ENCODE measurements at regions not wholly inside any gene's neighbourhood (a gene's known extent, or its start where the extent isn't known, plus 50 kb on each side); places are given as distances from the start of the nearest gene placed in this dataset.

DNA sequence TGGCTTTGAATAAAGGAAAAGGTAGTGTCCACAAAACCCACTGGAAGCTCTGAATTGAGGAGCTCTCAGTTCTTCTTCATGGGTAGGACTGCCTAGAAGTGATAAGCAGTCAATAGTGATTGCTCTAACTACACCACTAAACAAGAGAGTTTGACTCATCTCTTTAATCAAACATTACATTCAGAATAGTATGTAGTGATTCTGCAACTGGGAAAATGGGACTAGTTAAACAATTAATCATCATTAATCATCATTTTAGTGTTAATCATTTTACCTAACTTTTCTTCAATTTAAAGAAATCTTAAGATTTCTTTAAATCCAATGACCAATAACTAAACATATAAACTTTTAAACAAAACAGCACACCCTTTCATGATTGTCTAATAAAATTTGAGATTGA, 484.0 kb upstream of the FZD8 start:
- no peak overlapping the region for H3K27ac ChIP-seq
- H4K20me1 ChIP-seq (ENCODE audit: insufficient read depth): no peaks in the 10 kb centered on the region
- ChIA-PET POLR2A (ENCODE audit: unreplicated experiment) (no interaction called here), CTCF (no interaction called here)
- no peaks in the 10 kb centered on the region for H3K4me1 ChIP-seq (replicated peaks; ENCODE audit: insufficient read depth)
- no peak overlapping the region for H3K4me2 ChIP-seq
- H3K36me3 ChIP-seq (ENCODE audit: low read depth): no peaks in the 10 kb centered on the region
- no peak for TF ChIP-seq EZH2 (IDR thresholded peaks at IDR 0.05; ENCODE audit: low read depth)
- TF ChIP-seq, protein P1, sequence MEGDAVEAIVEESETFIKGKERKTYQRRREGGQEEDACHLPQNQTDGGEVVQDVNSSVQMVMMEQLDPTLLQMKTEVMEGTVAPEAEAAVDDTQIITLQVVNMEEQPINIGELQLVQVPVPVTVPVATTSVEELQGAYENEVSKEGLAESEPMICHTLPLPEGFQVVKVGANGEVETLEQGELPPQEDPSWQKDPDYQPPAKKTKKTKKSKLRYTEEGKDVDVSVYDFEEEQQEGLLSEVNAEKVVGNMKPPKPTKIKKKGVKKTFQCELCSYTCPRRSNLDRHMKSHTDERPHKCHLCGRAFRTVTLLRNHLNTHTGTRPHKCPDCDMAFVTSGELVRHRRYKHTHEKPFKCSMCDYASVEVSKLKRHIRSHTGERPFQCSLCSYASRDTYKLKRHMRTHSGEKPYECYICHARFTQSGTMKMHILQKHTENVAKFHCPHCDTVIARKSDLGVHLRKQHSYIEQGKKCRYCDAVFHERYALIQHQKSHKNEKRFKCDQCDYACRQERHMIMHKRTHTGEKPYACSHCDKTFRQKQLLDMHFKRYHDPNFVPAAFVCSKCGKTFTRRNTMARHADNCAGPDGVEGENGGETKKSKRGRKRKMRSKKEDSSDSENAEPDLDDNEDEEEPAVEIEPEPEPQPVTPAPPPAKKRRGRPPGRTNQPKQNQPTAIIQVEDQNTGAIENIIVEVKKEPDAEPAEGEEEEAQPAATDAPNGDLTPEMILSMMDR (conservative IDR thresholded peaks at IDR 0.05): no peak
- no peaks in the 10 kb centered on the region for H3K9me2 ChIP-seq (ENCODE audit: insufficient read depth)
- H2AFZ ChIP-seq: no peak overlapping the region
- no peak for DNase-seq
- no peaks in the 10 kb centered on the region for H3K9me3 ChIP-seq (ENCODE audit: insufficient read depth, low read depth)
- intact Hi-C loops (cut with micrococcal nuclease; ENCODE audit: unreplicated experiment): no loop called here
- no peaks in the 10 kb centered on the region for H3F3A ChIP-seq (ENCODE audit: insufficient read depth, low read depth)
- H3K27me3 ChIP-seq (ENCODE audit: insufficient read depth, low read depth): no peaks in the 10 kb centered on the region
- no peak overlapping the region for H3K4me3 ChIP-seq
- H3K79me2 ChIP-seq (ENCODE audit: low read depth): no peaks in the 10 kb centered on the region
- BruUV-seq (replicated peaks): no TSS peak

DNA sequence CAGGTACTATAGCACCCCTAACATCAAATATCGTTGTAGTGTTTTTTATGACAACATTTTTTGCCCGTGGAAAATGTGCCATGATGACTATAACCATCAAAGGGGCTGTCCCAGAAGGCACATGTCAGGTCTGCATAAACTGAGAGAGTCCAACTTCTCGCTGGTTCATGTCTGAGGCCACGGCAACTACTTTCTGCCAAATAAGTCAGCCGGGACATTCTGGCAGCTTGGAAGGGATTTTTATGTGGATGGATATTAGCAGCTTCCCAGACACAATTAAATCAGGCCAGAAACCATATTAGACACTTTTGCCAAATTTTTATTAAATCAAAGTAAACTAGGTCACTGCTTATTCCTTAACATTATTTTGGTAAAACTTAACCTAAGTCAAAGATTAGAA, 477.4 kb upstream of the FZD8 start:
- H3K27ac ChIP-seq: no peak overlapping the region
- H3K27me3 ChIP-seq (ENCODE audit: insufficient read depth, low read depth): peaks cover 6% of the 10 kb centered on the region; the same call in 1 of the 2 replicates
- BruUV-seq (replicated peaks): no TSS peak
- H3K36me3 ChIP-seq (ENCODE audit: low read depth): no peaks in the 10 kb centered on the region
- H3K4me3 ChIP-seq: no peak overlapping the region
- H3K4me1 ChIP-seq (replicated peaks; ENCODE audit: insufficient read depth): no peaks in the 10 kb centered on the region
- no peaks in the 10 kb centered on the region for H3F3A ChIP-seq (ENCODE audit: insufficient read depth, low read depth)
- ChIA-PET CTCF (no interaction called here), POLR2A (ENCODE audit: unreplicated experiment) (no interaction called here)
- TF ChIP-seq EZH2 (IDR thresholded peaks at IDR 0.05; ENCODE audit: low read depth): no peak
- TF ChIP-seq, protein P1 (conservative IDR thresholded peaks at IDR 0.05): no peak
- H4K20me1 ChIP-seq (ENCODE audit: insufficient read depth): no peaks in the 10 kb centered on the region
- no peak for DNase-seq
- H3K4me2 ChIP-seq: no peak overlapping the region
- intact Hi-C loops (cut with micrococcal nuclease; ENCODE audit: unreplicated experiment): no loop called here
- no peaks in the 10 kb centered on the region for H3K79me2 ChIP-seq (ENCODE audit: low read depth)
- no peaks in the 10 kb centered on the region for H3K9me2 ChIP-seq (ENCODE audit: insufficient read depth)
- H3K9me3 ChIP-seq (ENCODE audit: insufficient read depth, low read depth): no peaks in the 10 kb centered on the region
- H2AFZ ChIP-seq: no peak overlapping the region

DNA sequence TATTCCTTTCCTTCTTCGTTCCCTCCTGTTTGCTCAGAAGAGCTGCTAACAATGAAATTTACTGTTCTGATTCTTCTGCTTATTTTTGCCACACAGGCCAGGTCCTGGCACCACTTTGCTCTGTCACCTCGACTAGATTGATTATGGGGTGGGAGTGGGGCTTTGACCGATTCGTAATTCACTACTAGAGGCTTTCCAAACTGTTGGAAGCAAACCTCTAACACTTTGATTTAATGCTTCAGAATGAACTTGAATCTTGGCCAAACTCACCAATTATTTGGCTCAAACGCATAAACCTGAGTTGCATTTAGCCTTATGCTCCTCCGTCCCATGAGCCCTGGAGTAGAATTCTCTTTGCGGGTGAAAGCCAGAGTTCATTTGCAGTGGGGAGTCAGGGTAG, 476.2 kb upstream of the FZD8 start:
- intact Hi-C loops (cut with micrococcal nuclease; ENCODE audit: unreplicated experiment): no loop called here
- Histone ChIP-seq H3K27me3 (ENCODE audit: insufficient read depth, low read depth) (peaks cover 6% of the 10 kb centered on the region; the same call in 1 of the 2 replicates), H3F3A (ENCODE audit: insufficient read depth, low read depth) (no peaks in the 10 kb centered on the region), H3K4me2 (no peak overlapping the region), H3K36me3 (ENCODE audit: low read depth) (no peaks in the 10 kb centered on the region), H3K4me1 (replicated peaks; ENCODE audit: insufficient read depth) (no peaks in the 10 kb centered on the region), H3K9me2 (ENCODE audit: insufficient read depth) (no peaks in the 10 kb centered on the region), H4K20me1 (ENCODE audit: insufficient read depth) (no peaks in the 10 kb centered on the region), H3K27ac (no peak overlapping the region), H3K4me3 (no peak overlapping the region), H3K9me3 (ENCODE audit: insufficient read depth, low read depth) (no peaks in the 10 kb centered on the region), H2AFZ (no peak overlapping the region), H3K79me2 (ENCODE audit: low read depth) (no peaks in the 10 kb centered on the region)
- CTCF ChIA-PET: no interaction called here
- no TSS peak for BruUV-seq (replicated peaks)
- POLR2A ChIA-PET (ENCODE audit: unreplicated experiment): no interaction called here
- DNase-seq: no peak
- no peak for TF ChIP-seq EZH2 (IDR thresholded peaks at IDR 0.05; ENCODE audit: low read depth)
- TF ChIP-seq, protein P1 (conservative IDR thresholded peaks at IDR 0.05): no peak
